ENCODE measurements at regions not wholly inside any gene's neighbourhood (a gene's known extent, or its start where the extent isn't known, plus 50 kb on each side); places are given as distances from the start of the nearest gene placed in this dataset.

GRCh38 chr5:133792655-133793054 is 175.8 kb downstream of the C5orf15 start:
- no peak for TF ChIP-seq CTCF (optimal IDR thresholded peaks at IDR 0.05 in 1 of 3, IDR thresholded peaks at IDR 0.05 in 1 of 3, conservative IDR thresholded peaks at IDR 0.05 in 1 of 3; ENCODE audit: extremely low read depth in 1 of 3, insufficient read depth in 2 of 3, low read length in 3 of 3)
- TF ChIP-seq EZH2 (IDR thresholded peaks at IDR 0.05; ENCODE audit: low read length), result no peak
